Spleen (tissue), 7 donors: ENCODE measurements at regions not wholly inside any gene's neighbourhood (a gene's known extent, or its start where the extent isn't known, plus 50 kb on each side); places are given as distances from the start of the nearest gene placed in this dataset.

ENCODE experiments used
- POLR2A ChIP-seq, 3 donors: fragments of 450-650 bp; IDR thresholded peaks; one replicate each; pipeline ENCODE4 v1.5.1; 2017; ENCODE audit warnings: antibody characterized with exemption in 3 of 3, mild to moderate bottlenecking in 1 of 3
- TF ChIP-seq, protein P1 (sequence below), 11 experiments: fragments of 200-600 bp in 7 of 11; fragments of 450-650 bp in 4 of 11; sonication (generic) in 4 of 11; IDR thresholded peaks in 8 of 11; conservative IDR thresholded peaks in 3 of 11; 1 replicate in 7 of 11; 2 replicates in 4 of 11; pipeline versions ENCODE4 v1.4.0 to v1.8.0; 2016 to 2021; ENCODE audit warnings: antibody characterized with exemption in 11 of 11, inconsistent platforms in 4 of 11, mild to moderate bottlenecking in 1 of 11
- donor health status: DM: no; HTN: no; CAD: no; lungs with moderate emphysema.
- donor health status: DM: no; HTN: no; CAD: no.
- donor health status: DM: no; HTN: no; CAD: no.

DNA sequence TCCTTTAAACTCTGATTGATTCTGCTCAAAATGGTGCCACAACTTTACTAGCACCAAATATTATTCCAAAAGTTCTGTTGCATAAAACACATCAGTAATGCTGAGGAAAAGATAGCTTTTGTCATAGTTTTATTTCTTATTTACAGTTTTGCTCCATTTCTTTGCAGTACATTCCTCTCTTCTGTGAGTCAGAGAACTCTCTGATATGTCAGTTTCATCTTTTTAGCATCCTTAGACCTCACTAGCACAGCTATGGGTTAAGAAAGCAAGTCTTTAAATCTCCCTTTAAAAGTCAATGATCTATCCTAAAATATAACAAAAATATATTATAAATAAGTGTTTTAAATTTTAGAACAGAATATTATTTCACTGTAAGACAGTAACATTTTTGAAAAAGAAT, 356.6 kb upstream of the SNX7 start:
- TF ChIP-seq, protein P1, sequence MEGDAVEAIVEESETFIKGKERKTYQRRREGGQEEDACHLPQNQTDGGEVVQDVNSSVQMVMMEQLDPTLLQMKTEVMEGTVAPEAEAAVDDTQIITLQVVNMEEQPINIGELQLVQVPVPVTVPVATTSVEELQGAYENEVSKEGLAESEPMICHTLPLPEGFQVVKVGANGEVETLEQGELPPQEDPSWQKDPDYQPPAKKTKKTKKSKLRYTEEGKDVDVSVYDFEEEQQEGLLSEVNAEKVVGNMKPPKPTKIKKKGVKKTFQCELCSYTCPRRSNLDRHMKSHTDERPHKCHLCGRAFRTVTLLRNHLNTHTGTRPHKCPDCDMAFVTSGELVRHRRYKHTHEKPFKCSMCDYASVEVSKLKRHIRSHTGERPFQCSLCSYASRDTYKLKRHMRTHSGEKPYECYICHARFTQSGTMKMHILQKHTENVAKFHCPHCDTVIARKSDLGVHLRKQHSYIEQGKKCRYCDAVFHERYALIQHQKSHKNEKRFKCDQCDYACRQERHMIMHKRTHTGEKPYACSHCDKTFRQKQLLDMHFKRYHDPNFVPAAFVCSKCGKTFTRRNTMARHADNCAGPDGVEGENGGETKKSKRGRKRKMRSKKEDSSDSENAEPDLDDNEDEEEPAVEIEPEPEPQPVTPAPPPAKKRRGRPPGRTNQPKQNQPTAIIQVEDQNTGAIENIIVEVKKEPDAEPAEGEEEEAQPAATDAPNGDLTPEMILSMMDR (IDR thresholded peaks at IDR 0.05 in 8 of 11, conservative IDR thresholded peaks at IDR 0.05 in 3 of 11), result no peak
- TF ChIP-seq POLR2A (IDR thresholded peaks at IDR 0.05), result no peak
